Progenitor cell of endocrine pancreas (in vitro differentiated cells): ENCODE measurements at regions not wholly inside any gene's neighbourhood (a gene's known extent, or its start where the extent isn't known, plus 50 kb on each side); places are given as distances from the start of the nearest gene placed in this dataset.

ENCODE experiments used
- DNase-seq: peaks from one replicate; pipeline ENCODE4 v3.0.0; 2021; ENCODE audit warnings: low spot score; ENCODE audit not compliant: unreplicated experiment
- H3K27ac Mint-ChIP-seq: 2 replicates; pipeline ENCODE4 v1.8.0; 2021; ENCODE audit warnings: mild to moderate bottlenecking, moderate library complexity, mixed read lengths
- H3K27me3 Mint-ChIP-seq: 2 replicates; pipeline ENCODE4 v1.8.0; 2021; ENCODE audit warnings: mixed read lengths
- H3K36me3 Mint-ChIP-seq: 2 replicates; pipeline ENCODE4 v1.8.0; 2022; ENCODE audit warnings: mixed read lengths; ENCODE audit not compliant: insufficient read depth
- H3K4me1 Mint-ChIP-seq: 2 replicates; pipeline ENCODE4 v1.8.0; 2021; ENCODE audit warnings: low read depth, mixed read lengths
- H3K4me3 Mint-ChIP-seq: 2 replicates; pipeline ENCODE4 v1.8.0; 2021; ENCODE audit warnings: low read depth, mild to moderate bottlenecking, moderate library complexity, mixed read lengths
- H3K9me3 Mint-ChIP-seq: 2 replicates; pipeline ENCODE4 v1.8.0; 2021; ENCODE audit warnings: low read depth, mixed read lengths
- TF ChIP-seq, protein P1 (sequence below): fragments of 200-600 bp; sonication (generic); IDR thresholded peaks from one replicate; pipeline ENCODE4 v1.5.0; 2021; ENCODE audit warnings: antibody characterized with exemption, mild to moderate bottlenecking; ENCODE audit not compliant: unreplicated experiment

DNA sequence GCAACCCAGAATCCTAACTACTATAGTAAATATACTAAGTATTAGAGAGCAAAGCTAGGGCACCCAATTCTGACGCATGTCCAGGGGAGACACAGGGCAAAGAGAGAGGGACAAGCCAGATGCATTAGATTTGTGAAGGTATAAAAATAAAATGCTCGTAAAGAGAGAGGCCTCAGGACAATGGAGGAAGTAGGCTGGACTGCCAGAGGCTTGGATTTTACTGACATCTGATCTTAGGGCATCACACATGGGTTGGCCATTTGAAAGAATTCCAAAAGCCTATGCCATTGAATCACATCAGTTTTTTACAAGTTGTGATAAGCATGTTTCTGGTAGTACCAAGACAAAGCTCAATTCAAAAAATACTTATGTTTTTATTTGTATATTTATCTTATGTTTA is 149.3 kb upstream of the MSX2 start:
- Mint-ChIP-seq H3K4me1 (no peaks in the 10 kb centered on the region), H3K27me3 (peaks cover 31% of the 10 kb centered on the region), H3K27ac (no peak overlapping the region), H3K36me3 (no peaks in the 10 kb centered on the region), H3K9me3 (no peaks in the 10 kb centered on the region), H3K4me3 (no peak overlapping the region)
- TF ChIP-seq, protein P1, sequence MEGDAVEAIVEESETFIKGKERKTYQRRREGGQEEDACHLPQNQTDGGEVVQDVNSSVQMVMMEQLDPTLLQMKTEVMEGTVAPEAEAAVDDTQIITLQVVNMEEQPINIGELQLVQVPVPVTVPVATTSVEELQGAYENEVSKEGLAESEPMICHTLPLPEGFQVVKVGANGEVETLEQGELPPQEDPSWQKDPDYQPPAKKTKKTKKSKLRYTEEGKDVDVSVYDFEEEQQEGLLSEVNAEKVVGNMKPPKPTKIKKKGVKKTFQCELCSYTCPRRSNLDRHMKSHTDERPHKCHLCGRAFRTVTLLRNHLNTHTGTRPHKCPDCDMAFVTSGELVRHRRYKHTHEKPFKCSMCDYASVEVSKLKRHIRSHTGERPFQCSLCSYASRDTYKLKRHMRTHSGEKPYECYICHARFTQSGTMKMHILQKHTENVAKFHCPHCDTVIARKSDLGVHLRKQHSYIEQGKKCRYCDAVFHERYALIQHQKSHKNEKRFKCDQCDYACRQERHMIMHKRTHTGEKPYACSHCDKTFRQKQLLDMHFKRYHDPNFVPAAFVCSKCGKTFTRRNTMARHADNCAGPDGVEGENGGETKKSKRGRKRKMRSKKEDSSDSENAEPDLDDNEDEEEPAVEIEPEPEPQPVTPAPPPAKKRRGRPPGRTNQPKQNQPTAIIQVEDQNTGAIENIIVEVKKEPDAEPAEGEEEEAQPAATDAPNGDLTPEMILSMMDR, result no peak
- DNase-seq, result no peak

DNA sequence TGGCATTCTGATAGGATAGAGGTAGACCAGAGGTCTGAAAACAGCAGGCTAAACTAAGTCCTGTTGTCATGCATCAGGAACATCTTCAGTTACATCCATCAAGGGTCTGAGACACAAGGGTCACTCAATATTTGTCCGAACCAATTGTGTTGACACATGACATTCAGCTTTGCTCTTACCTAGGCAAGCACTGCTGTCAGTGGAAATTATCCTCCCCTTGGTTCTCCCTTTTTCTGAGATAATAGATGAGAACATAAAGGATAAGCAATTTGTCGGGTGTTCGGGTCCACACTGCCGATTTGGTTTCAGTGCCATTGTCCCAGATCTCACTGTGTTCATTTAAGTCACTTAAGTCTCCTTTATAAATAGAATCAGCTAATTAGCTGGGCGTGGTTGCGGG is 148.3 kb upstream of the MSX2 start:
- TF ChIP-seq, protein P1, result no peak
- H3K36me3 Mint-ChIP-seq, result no peaks in the 10 kb centered on the region
- no peaks in the 10 kb centered on the region for H3K9me3 Mint-ChIP-seq
- H3K27me3 Mint-ChIP-seq, result peaks cover 28% of the 10 kb centered on the region
- DNase-seq, result no peak
- H3K4me1 Mint-ChIP-seq, result peaks cover 3% of the 10 kb centered on the region
- no peak overlapping the region for H3K4me3 Mint-ChIP-seq
- no peak overlapping the region for H3K27ac Mint-ChIP-seq

DNA sequence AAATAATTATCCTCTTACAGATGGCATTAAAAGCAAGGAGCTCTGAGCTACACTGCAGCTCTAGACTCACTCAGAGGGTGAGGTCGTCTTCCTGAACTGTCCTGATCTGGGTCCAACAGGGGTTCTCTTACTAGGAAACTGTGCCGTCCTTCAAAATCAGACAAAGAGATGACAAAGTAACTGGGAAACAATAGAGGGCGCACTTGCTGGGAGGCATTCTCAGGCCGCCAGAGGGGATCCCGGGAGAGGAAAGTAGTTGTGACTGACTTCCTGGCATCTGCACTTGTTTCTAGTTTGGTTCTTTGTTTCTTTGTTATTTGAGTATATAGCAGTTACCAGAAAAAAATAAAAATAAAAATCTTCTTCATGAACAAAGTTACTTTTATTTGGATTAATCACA is 142.9 kb upstream of the MSX2 start:
- Mint-ChIP-seq H3K27me3 (peaks cover 16% of the 10 kb centered on the region), H3K4me3 (no peak overlapping the region), H3K9me3 (peaks cover 3% of the 10 kb centered on the region), H3K36me3 (no peaks in the 10 kb centered on the region), H3K27ac (no peak overlapping the region), H3K4me1 (peaks cover 3% of the 10 kb centered on the region)
- TF ChIP-seq, protein P1, result peak; percentile 65
- DNase-seq, result no peak

DNA sequence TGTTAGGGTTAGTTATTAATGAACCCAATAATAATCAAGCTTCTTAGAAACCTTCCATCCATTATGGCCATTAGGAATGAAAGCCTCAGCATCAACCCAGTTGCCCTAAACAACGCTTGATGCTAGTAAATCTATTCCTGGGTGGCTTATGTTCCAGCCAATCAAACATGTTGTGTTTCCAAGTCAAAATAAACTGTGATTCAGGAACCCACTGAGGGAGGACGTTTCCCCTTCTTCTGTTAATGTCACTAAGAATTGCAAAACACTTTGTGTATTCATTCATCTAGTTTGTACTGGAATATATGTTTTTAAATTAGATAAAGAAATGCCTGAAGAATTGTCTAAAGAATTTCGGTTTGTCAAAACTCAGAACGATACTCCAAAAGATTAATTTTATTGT is 142.5 kb upstream of the MSX2 start:
- H3K36me3 Mint-ChIP-seq, result no peaks in the 10 kb centered on the region
- H3K9me3 Mint-ChIP-seq, result peaks cover 3% of the 10 kb centered on the region
- H3K27me3 Mint-ChIP-seq, result peaks cover 16% of the 10 kb centered on the region

DNA sequence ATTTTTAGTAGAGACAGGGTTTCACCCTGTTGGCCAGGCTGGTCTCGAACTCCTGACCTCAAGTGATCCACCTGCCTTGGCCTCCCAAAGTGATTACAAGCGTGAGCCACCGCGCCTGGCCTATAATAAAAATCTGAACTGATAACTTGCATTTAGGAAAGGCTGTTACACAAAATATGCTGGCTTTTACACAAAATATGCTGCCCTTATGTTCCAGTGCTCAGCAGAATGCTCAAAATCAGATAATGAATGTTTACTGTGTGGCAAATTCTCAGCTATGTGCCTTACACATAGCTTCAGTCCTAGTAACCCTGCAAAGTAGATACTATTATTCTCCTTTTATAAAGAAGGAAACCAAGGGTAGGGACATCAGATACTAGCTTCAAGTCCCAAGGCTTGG is 141.3 kb upstream of the MSX2 start:
- no peak for DNase-seq
- H3K4me1 Mint-ChIP-seq, result peaks cover 3% of the 10 kb centered on the region
- peaks cover 3% of the 10 kb centered on the region for H3K9me3 Mint-ChIP-seq
- H3K27me3 Mint-ChIP-seq, result peaks cover 16% of the 10 kb centered on the region
- H3K4me3 Mint-ChIP-seq, result no peak overlapping the region
- H3K27ac Mint-ChIP-seq, result no peak overlapping the region
- TF ChIP-seq, protein P1, result no peak
- no peaks in the 10 kb centered on the region for H3K36me3 Mint-ChIP-seq

More for the DNA sequence above, 142.5 kb upstream of the MSX2 start:
- DNase-seq, result no peak
- Mint-ChIP-seq H3K4me3 (no peak overlapping the region), H3K27ac (no peak overlapping the region), H3K4me1 (peaks cover 3% of the 10 kb centered on the region)
- TF ChIP-seq, protein P1, result no peak
